RWPE2 (cell line): ENCODE measurements at regions not wholly inside any gene's neighbourhood (a gene's known extent, or its start where the extent isn't known, plus 50 kb on each side); places are given as distances from the start of the nearest gene placed in this dataset.

Source experiments
- ATAC-seq: fragments of 200-7000 bp; cut with Tn5 transposase; 3 replicates; pipeline ENCODE4 v1.9.1; 2021; ENCODE audit warnings: low read depth
- DNase-seq: peaks from one replicate; pipeline ENCODE4 v3.0.0-alpha.2; 2020; ENCODE audit warnings: low spot score
- H3K27ac ChIP-seq: fragments of 450-650 bp; 2 replicates; pipeline ENCODE4 v1.5.1; 2017; ENCODE audit warnings: mild to moderate bottlenecking; ENCODE audit not compliant: poor library complexity, severe bottlenecking
- H3K27me3 ChIP-seq: fragments of 250-450 bp; sonication (Bioruptor Pico); 2 replicates; pipeline ENCODE4 v1.5.1; 2021; ENCODE audit warnings: mild to moderate bottlenecking, moderate library complexity; ENCODE audit not compliant: insufficient read depth, poor library complexity, severe bottlenecking
- H3K36me3 ChIP-seq: fragments of 250-450 bp; sonication (Bioruptor Pico); 2 replicates; pipeline ENCODE4 v1.5.1; 2020; ENCODE audit warnings: low read depth, mild to moderate bottlenecking, moderate library complexity
- H3K4me1 ChIP-seq: fragments of 250-450 bp; sonication (Bioruptor Pico); 2 replicates; pipeline ENCODE4 v1.5.1; 2021; ENCODE audit warnings: mild to moderate bottlenecking, moderate library complexity; ENCODE audit not compliant: insufficient read depth, poor library complexity, severe bottlenecking
- H3K4me3 ChIP-seq: fragments of 250-450 bp; sonication (Bioruptor Pico); 2 replicates; pipeline ENCODE4 v1.5.1; 2021; ENCODE audit warnings: mild to moderate bottlenecking, moderate library complexity; ENCODE audit not compliant: severe bottlenecking
- H3K9me3 ChIP-seq: fragments of 250-450 bp; sonication (Bioruptor Pico); 2 replicates; pipeline ENCODE4 v1.5.1; 2021; ENCODE audit warnings: mild to moderate bottlenecking, moderate library complexity; ENCODE audit not compliant: severe bottlenecking
- CTCF ChIP-seq: fragments of 450-650 bp; IDR thresholded peaks from one replicate; pipeline ENCODE4 v1.5.1; 2017; ENCODE audit warnings: mild to moderate bottlenecking, moderate library complexity; ENCODE audit not compliant: poor library complexity, severe bottlenecking

GRCh38 chr5:155530046-155530445, 516.5 kb downstream of the KIF4B start:
- Histone ChIP-seq H3K36me3 (no peaks in the 10 kb centered on the region), H3K27me3 (no peaks in the 10 kb centered on the region), H3K4me3 (no peak overlapping the region), H3K9me3 (no peaks in the 10 kb centered on the region), H3K27ac (peak overlapping the region; percentile 84), H3K4me1 (peaks cover 40% of the 10 kb centered on the region)
- peak; percentile 47 for ATAC-seq
- TF ChIP-seq CTCF, result no peak
- DNase-seq, result no peak

GRCh38 chr5:155532621-155533311, 519.2 kb downstream of the KIF4B start:
- Histone ChIP-seq H3K27ac (peak overlapping the region; percentile 84), H3K27me3 (no peaks in the 10 kb centered on the region), H3K9me3 (no peaks in the 10 kb centered on the region), H3K36me3 (no peaks in the 10 kb centered on the region), H3K4me3 (no peak overlapping the region), H3K4me1 (peaks cover 40% of the 10 kb centered on the region)
- no peak for TF ChIP-seq CTCF
- no peak for DNase-seq
- ATAC-seq, result peak; percentile 55

GRCh38 chr5:155540000-155540595, 526.5 kb downstream of the KIF4B start:
- ATAC-seq (no peak), DNase-seq (no peak)
- no peak for TF ChIP-seq CTCF
- Histone ChIP-seq H3K9me3 (no peaks in the 10 kb centered on the region), H3K27ac (no peak overlapping the region), H3K27me3 (no peaks in the 10 kb centered on the region), H3K4me3 (no peak overlapping the region), H3K4me1 (no peaks in the 10 kb centered on the region), H3K36me3 (no peaks in the 10 kb centered on the region)

- no peak for ATAC-seq
These were observed 532.5 kb downstream of the KIF4B start for GRCh38 chr5:155546075-155546474.

More at GRCh38 chr5:155546075-155546474, 532.5 kb downstream of the KIF4B start:
- H3K4me3 ChIP-seq, result no peak overlapping the region
- no peak overlapping the region for H3K27ac ChIP-seq
- H3K27me3 ChIP-seq, result no peaks in the 10 kb centered on the region
- peaks cover 2% of the 10 kb centered on the region for H3K9me3 ChIP-seq
- no peak for DNase-seq
- no peaks in the 10 kb centered on the region for H3K36me3 ChIP-seq
- no peaks in the 10 kb centered on the region for H3K4me1 ChIP-seq
- no peak for TF ChIP-seq CTCF
